ENCODE measurements at regions not wholly inside any gene's neighbourhood (a gene's known extent, or its start where the extent isn't known, plus 50 kb on each side); places are given as distances from the start of the nearest gene placed in this dataset.

- H3K4me3 ChIP-seq (replicated peaks; ENCODE audit: low read depth, low read length), result no peak overlapping the region
- no peak for DNase-seq (ENCODE audit: extremely low read depth, low read depth)
- TF ChIP-seq CTCF (IDR thresholded peaks at IDR 0.05; ENCODE audit: low read depth, low read length, missing control alignments), result no peak
These were observed 225.7 kb downstream of the EPHA4 start for GRCh38 chr2:221346411-221346810.

GRCh38 chr2:221347471-221347870 is 224.6 kb downstream of the EPHA4 start:
- H3K4me3 ChIP-seq (replicated peaks; ENCODE audit: low read depth, low read length), result no peak overlapping the region
- TF ChIP-seq CTCF (IDR thresholded peaks at IDR 0.05; ENCODE audit: low read depth, low read length, missing control alignments), result no peak
- DNase-seq (ENCODE audit: extremely low read depth, low read depth), result no peak

GRCh38 chr2:221350616-221351015 is 221.5 kb downstream of the EPHA4 start:
- no peak overlapping the region for H3K4me3 ChIP-seq (replicated peaks; ENCODE audit: low read depth, low read length)
- DNase-seq (ENCODE audit: extremely low read depth, low read depth), result no peak
- TF ChIP-seq CTCF (IDR thresholded peaks at IDR 0.05; ENCODE audit: low read depth, low read length, missing control alignments), result no peak

GRCh38 chr2:221353201-221353600 is 218.9 kb downstream of the EPHA4 start:
- no peak overlapping the region for H3K4me3 ChIP-seq (replicated peaks; ENCODE audit: low read depth, low read length)
- no peak for DNase-seq (ENCODE audit: extremely low read depth, low read depth)
- no peak for TF ChIP-seq CTCF (IDR thresholded peaks at IDR 0.05; ENCODE audit: low read depth, low read length, missing control alignments)

- TF ChIP-seq CTCF (IDR thresholded peaks at IDR 0.05; ENCODE audit: low read depth, low read length, missing control alignments), result no peak
- no peak for DNase-seq (ENCODE audit: extremely low read depth, low read depth)
- no peak overlapping the region for H3K4me3 ChIP-seq (replicated peaks; ENCODE audit: low read depth, low read length)
These were observed 211.8 kb downstream of the EPHA4 start for GRCh38 chr2:221360312-221360711.

GRCh38 chr2:221360742-221361141 is 211.4 kb downstream of the EPHA4 start:
- no peak for TF ChIP-seq CTCF (IDR thresholded peaks at IDR 0.05; ENCODE audit: low read depth, low read length, missing control alignments)
- DNase-seq (ENCODE audit: extremely low read depth, low read depth), result no peak

GRCh38 chr2:221361633-221362032 is 210.5 kb downstream of the EPHA4 start:
- no peak for DNase-seq (ENCODE audit: extremely low read depth, low read depth)
- H3K4me3 ChIP-seq (replicated peaks; ENCODE audit: low read depth, low read length), result no peak overlapping the region
- TF ChIP-seq CTCF (IDR thresholded peaks at IDR 0.05; ENCODE audit: low read depth, low read length, missing control alignments), result no peak

More at GRCh38 chr2:221360742-221361141, 211.4 kb downstream of the EPHA4 start:
- no peak overlapping the region for H3K4me3 ChIP-seq (replicated peaks; ENCODE audit: low read depth, low read length)

Data from HFF-Myc (cell line).